ENCODE measurements at regions not wholly inside any gene's neighbourhood (a gene's known extent, or its start where the extent isn't known, plus 50 kb on each side); places are given as distances from the start of the nearest gene placed in this dataset.

DNA sequence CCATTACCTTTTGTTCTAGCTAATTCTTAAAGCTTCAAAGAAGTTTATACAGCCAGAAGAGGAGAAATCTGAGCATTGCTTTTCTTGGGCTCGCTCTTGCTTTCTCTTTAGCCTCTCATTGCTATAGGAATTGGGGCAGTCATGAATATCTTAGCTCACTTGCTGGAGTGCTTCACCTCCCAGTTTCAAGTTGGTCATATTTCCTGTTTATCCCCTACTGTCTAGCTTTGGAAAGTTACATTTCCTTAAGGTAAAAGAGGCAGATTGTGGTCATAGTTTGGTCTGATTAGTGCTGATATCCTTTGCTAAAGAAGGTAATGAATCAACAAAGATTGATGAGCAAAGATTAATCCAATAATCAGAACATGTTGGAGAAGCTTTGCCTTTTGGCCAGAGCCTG, 77.7 kb upstream of the GLI3 start:
- Mint-ChIP-seq H3K36me3 (ENCODE audit: low read depth) (no peaks in the 10 kb centered on the region), H3K4me3 (no peak overlapping the region), H3K4me1 (no peaks in the 10 kb centered on the region), H3K27ac (no peak overlapping the region), H3K27me3 (ENCODE audit: insufficient read depth) (peaks cover 3% of the 10 kb centered on the region), H3K9me3 (peaks cover 11% of the 10 kb centered on the region)
- 95 to 100% methylated on average over 1 of the region's 1 CpG for WGBS, 2 experiments (ENCODE audit: insufficient coverage in 1 of 2, insufficient read length in 1 of 2)
- Histone ChIP-seq H3K27ac (ENCODE audit: low read depth, low read length) (no peak overlapping the region), H3K4me3 (ENCODE audit: low read length) (no peak overlapping the region), H3K4me1 (ENCODE audit: control insufficient read depth, insufficient read depth, low read length) (no peaks in the 10 kb centered on the region), H3K36me3 (ENCODE audit: control insufficient read depth, insufficient read depth, low read length) (no peaks in the 10 kb centered on the region), H3K9ac (ENCODE audit: extremely low read depth, low read length, poor library complexity, severe bottlenecking) (no peak overlapping the region), H3K27me3 (ENCODE audit: control insufficient read depth, insufficient read depth, low read length, poor library complexity, severe bottlenecking) (no peaks in the 10 kb centered on the region), H3K9me3 (ENCODE audit: control insufficient read depth, low read length) (peaks cover 4% of the 10 kb centered on the region)
- no peak for TF ChIP-seq CTCF (conservative IDR thresholded peaks at IDR 0.05)
- no peak for DNase-seq

GRCh38 chr7:42311195-42311594, 74.2 kb upstream of the GLI3 start:
- peaks cover 11% of the 10 kb centered on the region for H3K9me3 ChIP-seq (ENCODE audit: control insufficient read depth, low read length)
- peaks cover 3% of the 10 kb centered on the region for H3K27me3 Mint-ChIP-seq (ENCODE audit: insufficient read depth)
- no peaks in the 10 kb centered on the region for H3K36me3 ChIP-seq (ENCODE audit: control insufficient read depth, insufficient read depth, low read length)
- no peaks in the 10 kb centered on the region for H3K4me1 ChIP-seq (ENCODE audit: control insufficient read depth, insufficient read depth, low read length)
- H3K4me3 Mint-ChIP-seq, result no peak overlapping the region
- H3K27ac ChIP-seq (ENCODE audit: low read depth, low read length), result no peak overlapping the region
- H3K4me3 ChIP-seq (ENCODE audit: low read length), result no peak overlapping the region
- no peaks in the 10 kb centered on the region for H3K27me3 ChIP-seq (ENCODE audit: control insufficient read depth, insufficient read depth, low read length, poor library complexity, severe bottlenecking)
- no peak for DNase-seq
- no peak for TF ChIP-seq CTCF (conservative IDR thresholded peaks at IDR 0.05)
- no peak overlapping the region for H3K27ac Mint-ChIP-seq
- no peak overlapping the region for H3K9ac ChIP-seq (ENCODE audit: extremely low read depth, low read length, poor library complexity, severe bottlenecking)
- no peaks in the 10 kb centered on the region for H3K4me1 Mint-ChIP-seq
- H3K36me3 Mint-ChIP-seq (ENCODE audit: low read depth), result no peaks in the 10 kb centered on the region
- peaks cover 22% of the 10 kb centered on the region for H3K9me3 Mint-ChIP-seq

GRCh38 chr7:42292991-42293521, 56.0 kb upstream of the GLI3 start:
- H3K4me1 Mint-ChIP-seq, result peaks cover 17% of the 10 kb centered on the region

More at GRCh38 chr7:42292991-42293521, 56.0 kb upstream of the GLI3 start:
- H3K9me3 Mint-ChIP-seq, result peaks cover 4% of the 10 kb centered on the region
- H3K4me1 ChIP-seq (ENCODE audit: control insufficient read depth, insufficient read depth, low read length), result no peaks in the 10 kb centered on the region
- H3K9ac ChIP-seq (ENCODE audit: extremely low read depth, low read length, poor library complexity, severe bottlenecking), result no peak overlapping the region
- H3K27me3 ChIP-seq (ENCODE audit: control insufficient read depth, insufficient read depth, low read length, poor library complexity, severe bottlenecking), result peaks cover 65% of the 10 kb centered on the region
- H3K36me3 Mint-ChIP-seq (ENCODE audit: low read depth), result no peaks in the 10 kb centered on the region
- peaks cover 36% of the 10 kb centered on the region for H3K27me3 Mint-ChIP-seq (ENCODE audit: insufficient read depth)
- H3K4me3 Mint-ChIP-seq, result no peak overlapping the region
- H3K36me3 ChIP-seq (ENCODE audit: control insufficient read depth, insufficient read depth, low read length), result no peaks in the 10 kb centered on the region
- 91 to 93% methylated on average over 3 to 8 of the region's 8 CpGs for WGBS, 2 experiments (ENCODE audit: insufficient coverage in 1 of 2, insufficient read length in 1 of 2)
- H3K27ac Mint-ChIP-seq, result no peak overlapping the region
- no peak overlapping the region for H3K4me3 ChIP-seq (ENCODE audit: low read length)
- no peak for TF ChIP-seq CTCF (conservative IDR thresholded peaks at IDR 0.05)
- no peaks in the 10 kb centered on the region for H3K9me3 ChIP-seq (ENCODE audit: control insufficient read depth, low read length)
- H3K27ac ChIP-seq (ENCODE audit: low read depth, low read length), result no peak overlapping the region
- DNase-seq, result no peak

Data from endodermal cell (in vitro differentiated cells).